ENCODE measurements at regions not wholly inside any gene's neighbourhood (a gene's known extent, or its start where the extent isn't known, plus 50 kb on each side); places are given as distances from the start of the nearest gene placed in this dataset.
A peak's percentile ranks its signal among the peaks of the same experiment; 100 is the strongest.

DNA sequence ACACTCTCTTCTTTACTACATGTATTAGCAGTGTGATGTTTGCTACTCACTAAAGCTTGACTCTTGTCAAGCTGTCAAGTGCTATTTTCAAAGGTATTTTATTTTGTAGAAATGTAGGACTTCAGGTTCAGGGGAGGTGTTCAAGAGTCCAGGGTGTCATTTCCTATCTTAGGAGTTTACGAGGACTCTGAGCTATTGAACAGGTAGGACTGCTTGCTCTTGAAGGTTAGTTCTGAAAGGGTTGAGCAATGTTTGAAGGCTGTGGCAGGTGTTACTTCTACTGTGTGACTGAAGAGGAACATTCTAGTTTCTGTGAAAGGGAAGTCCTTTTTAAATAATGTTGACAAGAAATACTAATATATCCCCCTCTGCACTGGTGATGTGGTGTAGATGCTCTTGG, 1151.2 kb downstream of the PDHA2 start:
- DNase-seq (ENCODE audit: low read depth, low spot score) = no peak
- Histone ChIP-seq H3K36me3 (ENCODE audit: insufficient read depth, insufficient read length, low read length) (no peaks in the 10 kb centered on the region), H3K4me3 (ENCODE audit: insufficient read length, low read depth) (no peak overlapping the region), H3K27me3 (ENCODE audit: insufficient read depth, insufficient read length) (no peaks in the 10 kb centered on the region), H3K9ac (ENCODE audit: insufficient read length, low read depth) (no peak overlapping the region), H3K9me3 (ENCODE audit: insufficient read depth, low read length) (peaks cover 8% of the 10 kb centered on the region; the same call in 1 of the 2 replicates), H3K4me1 (ENCODE audit: insufficient read depth, insufficient read length) (no peaks in the 10 kb centered on the region)
- TF ChIP-seq ZNF274 (IDR thresholded peaks at IDR 0.05; ENCODE audit: low read depth, low read length) = no peak
- TF ChIP-seq YY1 (IDR thresholded peaks at IDR 0.05; ENCODE audit: insufficient read depth, insufficient read length) = no peak
- no peak for TF ChIP-seq SUZ12 (IDR thresholded peaks at IDR 0.05; ENCODE audit: extremely low read depth, insufficient read depth, insufficient read length)

- no peak overlapping the region for H3K4me3 ChIP-seq (ENCODE audit: insufficient read length, low read depth)
- no peaks in the 10 kb centered on the region for H3K4me1 ChIP-seq (ENCODE audit: insufficient read depth, insufficient read length)
- DNase-seq (ENCODE audit: low read depth, low spot score) = no peak
- TF ChIP-seq SUZ12 (IDR thresholded peaks at IDR 0.05; ENCODE audit: extremely low read depth, insufficient read depth, insufficient read length) = no peak
- TF ChIP-seq YY1 (IDR thresholded peaks at IDR 0.05; ENCODE audit: insufficient read depth, insufficient read length) = no peak
- TF ChIP-seq ZNF274 (IDR thresholded peaks at IDR 0.05; ENCODE audit: low read depth, low read length) = no peak
- H3K27me3 ChIP-seq (ENCODE audit: insufficient read depth, insufficient read length) = no peaks in the 10 kb centered on the region
- no peaks in the 10 kb centered on the region for H3K36me3 ChIP-seq (ENCODE audit: insufficient read depth, insufficient read length, low read length)
- no peak overlapping the region for H3K9ac ChIP-seq (ENCODE audit: insufficient read length, low read depth)
- H3K9me3 ChIP-seq (ENCODE audit: insufficient read depth, low read length) = peaks cover 8% of the 10 kb centered on the region; the same call in 1 of the 2 replicates
These were observed 1150.8 kb downstream of the STPG2 start for GRCh38 chr4:96992443-96992842.

DNA sequence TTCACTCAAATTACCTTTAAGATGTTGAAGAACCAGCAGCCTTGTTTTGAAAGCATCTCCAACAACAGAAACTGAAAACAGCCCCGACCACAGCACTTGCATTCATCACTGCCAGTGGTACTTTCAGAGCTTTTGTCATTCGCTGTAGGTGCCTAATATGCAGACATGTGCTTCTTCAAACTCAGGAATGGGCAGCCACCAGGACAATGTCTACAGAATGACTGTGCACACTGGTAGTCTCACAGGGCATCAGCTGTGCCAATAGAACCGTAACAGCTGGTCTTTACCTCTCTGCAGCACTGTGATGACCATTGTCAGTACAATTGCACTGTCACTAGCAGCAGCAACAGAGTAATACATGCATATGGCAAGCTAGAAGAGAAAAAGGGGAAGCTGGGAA, 1149.7 kb downstream of the STPG2 start:
- Histone ChIP-seq H3K9ac (ENCODE audit: insufficient read length, low read depth) (no peak overlapping the region), H3K4me1 (ENCODE audit: insufficient read depth, insufficient read length) (no peaks in the 10 kb centered on the region), H3K9me3 (ENCODE audit: insufficient read depth, low read length) (no peaks in the 10 kb centered on the region; the same call in 1 of the 2 replicates), H3K4me3 (ENCODE audit: insufficient read length, low read depth) (no peak overlapping the region), H3K27me3 (ENCODE audit: insufficient read depth, insufficient read length) (no peaks in the 10 kb centered on the region), H3K36me3 (ENCODE audit: insufficient read depth, insufficient read length, low read length) (no peaks in the 10 kb centered on the region)
- no peak for TF ChIP-seq ZNF274 (IDR thresholded peaks at IDR 0.05; ENCODE audit: low read depth, low read length)
- DNase-seq (ENCODE audit: low read depth, low spot score) = peak; percentile 16

- Histone ChIP-seq H3K9me3 (ENCODE audit: insufficient read depth, low read length) (no peaks in the 10 kb centered on the region), H3K36me3 (ENCODE audit: insufficient read depth, insufficient read length, low read length) (no peaks in the 10 kb centered on the region), H3K9ac (ENCODE audit: insufficient read length, low read depth) (no peak overlapping the region), H3K4me3 (ENCODE audit: insufficient read length, low read depth) (no peak overlapping the region), H3K27me3 (ENCODE audit: insufficient read depth, insufficient read length) (no peaks in the 10 kb centered on the region), H3K4me1 (ENCODE audit: insufficient read depth, insufficient read length) (no peaks in the 10 kb centered on the region)
- no peak for DNase-seq (ENCODE audit: low read depth, low spot score)
- TF ChIP-seq SUZ12 (IDR thresholded peaks at IDR 0.05; ENCODE audit: extremely low read depth, insufficient read depth, insufficient read length) = no peak
- no peak for TF ChIP-seq YY1 (IDR thresholded peaks at IDR 0.05; ENCODE audit: insufficient read depth, insufficient read length)
- no peak for TF ChIP-seq ZNF274 (IDR thresholded peaks at IDR 0.05; ENCODE audit: low read depth, low read length)
These were observed 1139.6 kb downstream of the STPG2 start for GRCh38 chr4:97003715-97004114.

- H3K36me3 ChIP-seq (ENCODE audit: insufficient read depth, insufficient read length, low read length) = no peaks in the 10 kb centered on the region
- no peak for DNase-seq (ENCODE audit: low read depth, low spot score)
- no peaks in the 10 kb centered on the region for H3K9me3 ChIP-seq (ENCODE audit: insufficient read depth, low read length)
- no peak overlapping the region for H3K9ac ChIP-seq (ENCODE audit: insufficient read length, low read depth)
- TF ChIP-seq SUZ12 (IDR thresholded peaks at IDR 0.05; ENCODE audit: extremely low read depth, insufficient read depth, insufficient read length) (no peak), YY1 (IDR thresholded peaks at IDR 0.05; ENCODE audit: insufficient read depth, insufficient read length) (no peak)
- no peaks in the 10 kb centered on the region for H3K4me1 ChIP-seq (ENCODE audit: insufficient read depth, insufficient read length)
- no peaks in the 10 kb centered on the region for H3K27me3 ChIP-seq (ENCODE audit: insufficient read depth, insufficient read length)
- no peak overlapping the region for H3K4me3 ChIP-seq (ENCODE audit: insufficient read length, low read depth)
These were observed 1130.0 kb downstream of the STPG2 start for GRCh38 chr4:97013309-97013708.

- DNase-seq (ENCODE audit: low read depth, low spot score) = no peak
- no peak overlapping the region for H3K9ac ChIP-seq (ENCODE audit: insufficient read length, low read depth)
- no peaks in the 10 kb centered on the region for H3K4me1 ChIP-seq (ENCODE audit: insufficient read depth, insufficient read length)
- TF ChIP-seq SUZ12 (IDR thresholded peaks at IDR 0.05; ENCODE audit: extremely low read depth, insufficient read depth, insufficient read length) (no peak), ZNF274 (IDR thresholded peaks at IDR 0.05; ENCODE audit: low read depth, low read length) (no peak), YY1 (IDR thresholded peaks at IDR 0.05; ENCODE audit: insufficient read depth, insufficient read length) (no peak)
- no peak overlapping the region for H3K4me3 ChIP-seq (ENCODE audit: insufficient read length, low read depth)
- no peaks in the 10 kb centered on the region for H3K27me3 ChIP-seq (ENCODE audit: insufficient read depth, insufficient read length)
- H3K9me3 ChIP-seq (ENCODE audit: insufficient read depth, low read length) = no peaks in the 10 kb centered on the region
- H3K36me3 ChIP-seq (ENCODE audit: insufficient read depth, insufficient read length, low read length) = no peaks in the 10 kb centered on the region
These were observed 1129.6 kb downstream of the STPG2 start for GRCh38 chr4:97013711-97014110.

- H3K4me1 ChIP-seq (ENCODE audit: insufficient read depth, insufficient read length) = no peaks in the 10 kb centered on the region
- no peak overlapping the region for H3K9ac ChIP-seq (ENCODE audit: insufficient read length, low read depth)
- no peak for DNase-seq (ENCODE audit: low read depth, low spot score)
- H3K36me3 ChIP-seq (ENCODE audit: insufficient read depth, insufficient read length, low read length) = no peaks in the 10 kb centered on the region
- H3K4me3 ChIP-seq (ENCODE audit: insufficient read length, low read depth) = no peak overlapping the region
- no peaks in the 10 kb centered on the region for H3K27me3 ChIP-seq (ENCODE audit: insufficient read depth, insufficient read length)
- no peak for TF ChIP-seq YY1 (IDR thresholded peaks at IDR 0.05; ENCODE audit: insufficient read depth, insufficient read length)
- no peak for TF ChIP-seq ZNF274 (IDR thresholded peaks at IDR 0.05; ENCODE audit: low read depth, low read length)
- no peak for TF ChIP-seq SUZ12 (IDR thresholded peaks at IDR 0.05; ENCODE audit: extremely low read depth, insufficient read depth, insufficient read length)
- H3K9me3 ChIP-seq (ENCODE audit: insufficient read depth, low read length) = no peaks in the 10 kb centered on the region
These were observed 1128.0 kb downstream of the STPG2 start for GRCh38 chr4:97015301-97015700.
